ENCODE measurements at regions not wholly inside any gene's neighbourhood (a gene's known extent, or its start where the extent isn't known, plus 50 kb on each side); places are given as distances from the start of the nearest gene placed in this dataset.

- no peak for TF ChIP-seq POLR2A (IDR thresholded peaks at IDR 0.05; ENCODE audit: low read length)
- TF ChIP-seq GATA1 (IDR thresholded peaks at IDR 0.05; ENCODE audit: low read depth, low read length) = no peak
- DNase-seq = no peak
These were observed 282.2 kb upstream of the ATP5MC3 start for GRCh38 chr2:175463589-175464310.

GRCh38 chr2:175463169-175463568 is 281.7 kb upstream of the ATP5MC3 start:
- no peak for TF ChIP-seq GATA1 (IDR thresholded peaks at IDR 0.05; ENCODE audit: low read depth, low read length)
- TF ChIP-seq POLR2A (IDR thresholded peaks at IDR 0.05; ENCODE audit: low read length) = no peak

DNA sequence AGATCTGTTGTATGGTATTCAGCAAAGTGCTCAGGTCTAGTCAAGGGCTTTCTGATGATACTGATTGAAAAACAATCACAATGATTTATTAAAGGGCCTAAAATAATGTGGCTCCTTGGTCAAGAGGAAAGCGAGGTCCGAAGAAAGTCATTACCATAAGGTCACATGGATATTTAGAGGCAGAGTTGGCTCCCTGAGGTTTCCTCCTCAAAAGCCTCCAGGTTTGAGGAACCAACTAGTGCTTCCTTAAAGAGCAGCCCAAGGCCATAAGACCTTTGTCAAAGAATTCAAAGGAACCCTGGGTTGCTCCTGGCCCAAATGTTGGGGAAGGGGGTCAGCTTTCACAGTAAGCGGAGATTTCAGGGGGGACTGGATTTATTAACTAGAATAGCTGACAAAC is 280.7 kb upstream of the ATP5MC3 start:
- TF ChIP-seq POLR2A (IDR thresholded peaks at IDR 0.05; ENCODE audit: low read length) (no peak), GATA1 (IDR thresholded peaks at IDR 0.05; ENCODE audit: low read depth, low read length) (no peak)
- no peak for DNase-seq

More at GRCh38 chr2:175463169-175463568, 281.7 kb upstream of the ATP5MC3 start:
- DNase-seq = no peak

GRCh38 chr2:175461839-175462238 is 280.3 kb upstream of the ATP5MC3 start:
- DNase-seq = no peak
- TF ChIP-seq GATA1 (IDR thresholded peaks at IDR 0.05; ENCODE audit: low read depth, low read length) (no peak), POLR2A (IDR thresholded peaks at IDR 0.05; ENCODE audit: low read length) (no peak)

DNA sequence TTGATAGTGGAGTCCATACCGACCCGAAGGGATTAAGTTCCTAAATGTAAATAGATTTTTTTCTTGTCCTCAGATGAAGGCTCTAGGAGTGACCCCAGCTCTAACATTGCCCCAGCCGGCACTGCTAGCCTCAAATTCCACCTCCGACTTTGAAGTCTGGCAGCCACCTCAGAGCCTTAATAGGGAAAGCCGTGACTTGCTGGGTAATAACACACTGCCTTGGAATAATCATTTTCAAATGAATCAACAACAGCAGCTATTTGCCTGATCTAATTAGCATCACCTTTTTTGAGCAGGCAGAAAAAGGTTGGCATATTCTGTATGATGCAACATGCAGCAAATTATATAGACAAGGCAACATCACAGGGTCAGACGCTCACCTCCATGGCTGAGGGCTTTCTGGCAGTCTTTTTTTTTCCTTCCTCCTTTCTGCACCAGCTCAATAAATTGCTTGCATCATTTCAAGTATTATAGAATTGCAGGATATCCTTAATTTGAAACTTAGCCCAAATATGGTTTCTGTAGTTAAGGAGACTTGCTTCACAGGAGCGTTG is 276.5 kb upstream of the ATP5MC3 start:
- no peak for TF ChIP-seq POLR2A (IDR thresholded peaks at IDR 0.05; ENCODE audit: low read length)
- TF ChIP-seq GATA1 (IDR thresholded peaks at IDR 0.05; ENCODE audit: low read depth, low read length) = no peak
- DNase-seq = no peak

DNA sequence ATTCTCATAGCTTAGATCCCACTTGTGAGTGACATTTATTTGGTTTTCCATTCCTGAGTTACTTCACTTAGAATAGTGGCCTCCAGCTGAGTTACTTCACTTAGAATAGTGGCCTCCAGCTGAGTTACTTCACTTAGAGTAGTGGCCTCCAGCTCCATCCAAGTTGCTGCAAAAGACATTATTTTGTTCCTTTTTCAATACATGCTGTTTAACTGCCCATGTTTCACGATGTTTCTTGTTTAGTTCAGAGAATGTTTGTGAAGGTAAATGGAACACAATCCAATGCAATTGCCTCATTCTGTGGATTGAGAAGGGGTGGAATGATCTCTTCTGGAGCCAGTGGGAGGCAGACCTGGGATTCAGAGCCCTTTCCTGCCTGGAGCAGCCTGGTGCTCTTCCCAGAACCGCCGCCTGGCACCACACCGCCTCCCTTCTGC is 273.5 kb upstream of the ATP5MC3 start:
- TF ChIP-seq POLR2A (IDR thresholded peaks at IDR 0.05; ENCODE audit: low read length) (no peak), GATA1 (IDR thresholded peaks at IDR 0.05; ENCODE audit: low read depth, low read length) (no peak)
- no peak for DNase-seq

GRCh38 chr2:175450029-175450760 is 268.7 kb upstream of the ATP5MC3 start:
- TF ChIP-seq POLR2A (IDR thresholded peaks at IDR 0.05; ENCODE audit: low read length) = no peak
- no peak for TF ChIP-seq GATA1 (IDR thresholded peaks at IDR 0.05; ENCODE audit: low read depth, low read length)
- DNase-seq = no peak

GRCh38 chr2:175449616-175450015 is 268.1 kb upstream of the ATP5MC3 start:
- TF ChIP-seq GATA1 (IDR thresholded peaks at IDR 0.05; ENCODE audit: low read depth, low read length) (no peak), POLR2A (IDR thresholded peaks at IDR 0.05; ENCODE audit: low read length) (no peak)
- no peak for DNase-seq

DNA sequence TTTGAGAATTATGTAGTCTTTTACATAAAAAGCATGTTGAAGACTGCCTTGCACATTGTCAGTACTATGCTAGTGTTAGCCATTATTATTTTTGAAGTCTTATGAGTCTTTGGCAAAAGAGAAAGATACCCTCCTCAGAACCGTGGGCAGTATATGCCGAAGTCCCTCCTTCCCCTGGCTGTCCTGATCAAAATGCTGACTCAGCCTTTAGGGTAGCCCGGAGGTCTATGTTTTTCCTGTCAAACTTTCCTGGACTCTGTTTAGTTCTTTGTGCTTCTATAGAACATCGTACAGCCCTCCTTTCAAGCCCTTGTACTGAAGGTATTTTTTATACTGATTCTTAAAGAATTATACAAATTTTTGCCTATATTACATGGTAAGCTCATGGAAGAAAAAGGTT is 264.7 kb upstream of the ATP5MC3 start:
- no peak for DNase-seq
- TF ChIP-seq POLR2A (IDR thresholded peaks at IDR 0.05; ENCODE audit: low read length) (no peak), GATA1 (IDR thresholded peaks at IDR 0.05; ENCODE audit: low read depth, low read length) (no peak)

GRCh38 chr2:175445281-175445680 is 263.8 kb upstream of the ATP5MC3 start:
- DNase-seq = no peak
- TF ChIP-seq POLR2A (IDR thresholded peaks at IDR 0.05; ENCODE audit: low read length) = no peak
- no peak for TF ChIP-seq GATA1 (IDR thresholded peaks at IDR 0.05; ENCODE audit: low read depth, low read length)

GRCh38 chr2:175442441-175442840 is 260.9 kb upstream of the ATP5MC3 start:
- DNase-seq = no peak
- TF ChIP-seq GATA1 (IDR thresholded peaks at IDR 0.05; ENCODE audit: low read depth, low read length) = no peak
- TF ChIP-seq POLR2A (IDR thresholded peaks at IDR 0.05; ENCODE audit: low read length) = no peak

- TF ChIP-seq GATA1 (IDR thresholded peaks at IDR 0.05; ENCODE audit: low read depth, low read length) (no peak), POLR2A (IDR thresholded peaks at IDR 0.05; ENCODE audit: low read length) (no peak)
- no peak for DNase-seq
These were observed 259.8 kb upstream of the ATP5MC3 start for GRCh38 chr2:175441181-175441761.

- no peak for DNase-seq
- TF ChIP-seq POLR2A (IDR thresholded peaks at IDR 0.05; ENCODE audit: low read length) (no peak), GATA1 (IDR thresholded peaks at IDR 0.05; ENCODE audit: low read depth, low read length) (no peak)
These were observed 257.9 kb upstream of the ATP5MC3 start for GRCh38 chr2:175439416-175439815.

DNA sequence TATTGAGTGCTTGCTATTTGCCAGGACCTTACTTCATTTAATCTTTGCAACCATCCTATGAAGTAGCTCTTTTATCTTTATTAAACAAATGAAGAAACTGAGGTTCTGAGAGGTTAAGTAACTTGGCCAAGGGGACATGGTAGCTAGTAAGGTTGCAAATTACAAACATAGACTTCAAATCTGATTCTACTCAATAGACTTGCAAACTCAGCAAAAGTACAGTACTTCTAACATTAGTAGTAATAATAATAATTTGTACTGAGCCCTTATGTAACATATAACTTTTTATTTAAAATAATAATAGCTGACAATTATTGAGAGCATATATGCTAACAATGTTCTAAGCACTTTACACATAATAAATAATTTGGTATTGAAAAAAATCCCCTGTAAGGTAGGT is 255.7 kb upstream of the ATP5MC3 start:
- DNase-seq = no peak
- TF ChIP-seq GATA1 (IDR thresholded peaks at IDR 0.05; ENCODE audit: low read depth, low read length) = no peak
- TF ChIP-seq POLR2A (IDR thresholded peaks at IDR 0.05; ENCODE audit: low read length) = no peak
